SK-N-MC (cell line): ENCODE measurements at regions not wholly inside any gene's neighbourhood (a gene's known extent, or its start where the extent isn't known, plus 50 kb on each side); places are given as distances from the start of the nearest gene placed in this dataset.

Experiments
- EZH2 ChIP-seq: fragments of 200-600 bp; sonication (generic); IDR thresholded peaks from one replicate; pipeline ENCODE4 v1.6.1; 2017; ENCODE audit warnings: antibody characterized with exemption
- FOXP2 ChIP-seq: optimal IDR thresholded peaks from 2 replicates; pipeline ENCODE3; 2011; ENCODE audit warnings: mild to moderate bottlenecking, moderate library complexity; ENCODE audit not compliant: insufficient read depth; ENCODE audit errors: extremely low read length, control extremely low read depth

GRCh38 chr5:5751987-5752386 is 329.5 kb downstream of the ICE1 start:
- TF ChIP-seq FOXP2 = no peak
- no peak for TF ChIP-seq EZH2
